T-helper 17 cell (primary cell): ENCODE measurements at regions not wholly inside any gene's neighbourhood (a gene's known extent, or its start where the extent isn't known, plus 50 kb on each side); places are given as distances from the start of the nearest gene placed in this dataset.

ENCODE experiments used
- ATAC-seq: fragments of 150-1000 bp; cut with Tn5 transposase; 2 replicates; pipeline ENCODE4 v1.10.0; 2021; ENCODE audit warnings: mild to moderate bottlenecking, moderate library complexity
- DNase-seq, 3 donors: peaks; one replicate each; pipeline versions ENCODE4 v3.0.0 to v3.0.0-alpha.2; 2020 to 2021
- H3K9me3 ChIP-seq: one replicate; pipeline ENCODE4 v1.7.0; 2013; ENCODE audit warnings: low read length, mild to moderate bottlenecking; ENCODE audit not compliant: control insufficient read depth, poor library complexity, severe bottlenecking
- H3K27ac Mint-ChIP-seq: one replicate; pipeline ENCODE4 v1.8.0; 2022; ENCODE audit warnings: mild to moderate bottlenecking, moderate library complexity, mixed read lengths
- H3K27me3 Mint-ChIP-seq: one replicate; pipeline ENCODE4 v1.8.0; 2022; ENCODE audit warnings: mixed read lengths
- H3K36me3 Mint-ChIP-seq: one replicate; pipeline ENCODE4 v1.8.0; 2022; ENCODE audit warnings: low read depth, mixed read lengths
- H3K4me1 Mint-ChIP-seq: one replicate; pipeline ENCODE4 v1.8.0; 2022; ENCODE audit warnings: mild to moderate bottlenecking, mixed read lengths
- H3K4me3 Mint-ChIP-seq: one replicate; pipeline ENCODE4 v1.8.0; 2022; ENCODE audit warnings: mild to moderate bottlenecking, moderate library complexity, mixed read lengths

DNA sequence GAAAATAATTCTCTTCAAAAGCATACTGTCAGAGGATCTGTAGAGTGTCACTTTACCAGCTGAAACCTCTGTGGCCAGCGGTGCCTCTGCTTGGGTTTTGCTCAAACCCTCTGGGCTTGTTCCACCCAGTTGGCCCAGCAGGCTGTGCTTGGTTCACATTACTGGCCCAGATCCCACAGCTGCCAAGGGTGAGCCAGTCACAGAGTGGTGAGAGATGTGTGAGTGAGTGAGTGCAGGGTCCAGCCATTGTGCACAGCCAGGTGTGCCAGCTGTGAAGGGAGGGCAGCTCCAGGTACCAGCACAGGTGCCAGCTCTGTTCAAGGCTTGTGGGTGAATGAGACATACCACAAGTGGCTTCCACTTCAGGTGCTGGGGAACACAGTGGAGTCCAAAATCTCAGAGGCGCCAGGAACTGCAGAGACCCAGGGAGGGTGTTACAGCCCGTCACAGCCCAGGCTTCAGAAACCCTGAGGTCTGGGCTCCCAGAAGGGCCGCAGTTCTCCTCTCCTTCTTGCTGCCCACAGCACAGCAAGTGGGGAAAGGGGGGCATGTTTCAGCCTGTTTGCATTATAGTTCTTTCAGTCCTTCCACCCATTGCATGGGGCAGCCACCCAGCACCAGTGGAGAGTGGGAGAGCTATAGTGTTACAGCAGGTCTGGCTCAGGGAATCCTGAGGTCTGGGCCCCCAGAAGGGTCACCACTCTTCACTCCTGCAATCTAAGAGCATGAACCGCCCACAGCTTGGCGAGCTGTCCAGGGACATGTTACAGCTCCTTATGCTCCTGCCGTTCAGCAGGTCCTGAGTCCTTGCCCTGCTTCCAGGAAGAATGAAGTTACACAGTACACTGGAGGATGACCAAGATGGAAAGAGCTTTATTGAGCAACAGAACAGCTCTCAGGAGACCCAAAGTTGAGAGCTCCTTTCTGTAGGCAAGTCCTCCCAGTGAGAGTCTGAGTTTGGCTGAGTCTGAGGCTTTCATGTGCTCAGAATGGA is 931.7 kb upstream of the SORCS1 start:
- ATAC-seq (no peak), DNase-seq (no peak)
- H3K9me3 ChIP-seq, result peaks cover 2% of the 10 kb centered on the region
- Mint-ChIP-seq H3K4me3 (no peak overlapping the region), H3K36me3 (no peaks in the 10 kb centered on the region), H3K4me1 (no peaks in the 10 kb centered on the region), H3K27ac (no peak overlapping the region), H3K27me3 (no peaks in the 10 kb centered on the region)

GRCh38 chr10:108090476-108091215 is 926.1 kb upstream of the SORCS1 start:
- peaks cover 2% of the 10 kb centered on the region for H3K9me3 ChIP-seq
- Mint-ChIP-seq H3K4me1 (no peaks in the 10 kb centered on the region), H3K27ac (no peak overlapping the region), H3K36me3 (no peaks in the 10 kb centered on the region), H3K4me3 (no peak overlapping the region), H3K27me3 (no peaks in the 10 kb centered on the region)
- ATAC-seq (no peak), DNase-seq (no peak)

- DNase-seq, result no peak
- Mint-ChIP-seq H3K36me3 (no peaks in the 10 kb centered on the region), H3K27me3 (no peaks in the 10 kb centered on the region), H3K27ac (no peak overlapping the region), H3K4me3 (no peak overlapping the region), H3K4me1 (no peaks in the 10 kb centered on the region)
- H3K9me3 ChIP-seq, result no peaks in the 10 kb centered on the region
- no peak for ATAC-seq
Measured at GRCh38 chr10:108086502-108086901, 922.0 kb upstream of the SORCS1 start.

DNA sequence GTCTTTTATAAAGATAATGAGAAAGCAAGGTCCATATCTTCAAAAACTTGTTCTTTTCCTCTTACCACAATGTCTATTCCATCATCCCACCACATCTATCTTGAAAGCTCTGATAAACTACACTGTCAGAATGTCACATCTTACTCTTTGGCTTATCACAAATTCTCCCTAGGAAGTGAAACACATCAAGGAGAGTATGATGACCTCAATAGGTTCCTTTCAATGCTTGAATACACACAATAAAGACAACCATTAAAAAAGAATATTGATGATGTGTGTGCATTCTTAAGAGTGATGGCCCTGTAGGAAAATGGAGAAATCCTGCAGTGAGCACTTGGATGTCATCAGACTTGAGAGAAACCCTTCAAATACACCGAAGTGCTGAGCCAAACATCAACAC is 918.1 kb upstream of the SORCS1 start:
- Mint-ChIP-seq H3K4me3 (no peak overlapping the region), H3K4me1 (no peaks in the 10 kb centered on the region), H3K36me3 (no peaks in the 10 kb centered on the region), H3K27me3 (no peaks in the 10 kb centered on the region), H3K27ac (no peak overlapping the region)
- H3K9me3 ChIP-seq, result no peaks in the 10 kb centered on the region
- no peak for DNase-seq
- no peak for ATAC-seq

DNA sequence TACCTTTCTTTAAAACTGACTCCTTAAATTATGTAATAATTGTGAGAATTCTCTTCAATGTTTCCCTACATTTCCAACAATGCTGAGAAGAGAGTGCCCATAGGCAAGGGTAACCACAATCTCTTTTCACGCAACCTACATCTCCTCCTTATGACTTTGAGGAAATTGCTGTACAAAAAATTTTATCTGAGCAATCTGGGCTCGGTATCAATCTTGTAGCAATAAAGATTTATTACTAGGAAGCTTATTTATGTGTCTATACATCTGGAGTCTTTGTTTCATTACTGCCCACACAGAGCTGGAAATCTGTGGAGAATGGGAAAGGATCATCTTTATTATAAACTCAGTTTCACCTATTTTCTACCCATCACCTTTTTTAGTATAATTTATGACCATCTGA is 913.8 kb upstream of the SORCS1 start:
- Mint-ChIP-seq H3K4me1 (no peaks in the 10 kb centered on the region), H3K4me3 (no peak overlapping the region), H3K27ac (no peak overlapping the region), H3K27me3 (no peaks in the 10 kb centered on the region), H3K36me3 (no peaks in the 10 kb centered on the region)
- no peaks in the 10 kb centered on the region for H3K9me3 ChIP-seq
- DNase-seq, result no peak
- ATAC-seq, result no peak

GRCh38 chr10:108072466-108072865 is 908.0 kb upstream of the SORCS1 start:
- H3K9me3 ChIP-seq, result no peaks in the 10 kb centered on the region
- Mint-ChIP-seq H3K36me3 (no peaks in the 10 kb centered on the region), H3K4me3 (no peak overlapping the region), H3K4me1 (no peaks in the 10 kb centered on the region), H3K27ac (no peak overlapping the region), H3K27me3 (no peaks in the 10 kb centered on the region)
- no peak for DNase-seq
- ATAC-seq, result no peak

- H3K27ac Mint-ChIP-seq, result no peak overlapping the region
- no peak overlapping the region for H3K4me3 Mint-ChIP-seq
- DNase-seq (no peak), ATAC-seq (no peak)
- no peaks in the 10 kb centered on the region for H3K36me3 Mint-ChIP-seq
- H3K27me3 Mint-ChIP-seq, result no peaks in the 10 kb centered on the region
- no peaks in the 10 kb centered on the region for H3K4me1 Mint-ChIP-seq
- H3K9me3 ChIP-seq, result no peaks in the 10 kb centered on the region
Measured at GRCh38 chr10:108070789-108071188, 906.3 kb upstream of the SORCS1 start.

DNA sequence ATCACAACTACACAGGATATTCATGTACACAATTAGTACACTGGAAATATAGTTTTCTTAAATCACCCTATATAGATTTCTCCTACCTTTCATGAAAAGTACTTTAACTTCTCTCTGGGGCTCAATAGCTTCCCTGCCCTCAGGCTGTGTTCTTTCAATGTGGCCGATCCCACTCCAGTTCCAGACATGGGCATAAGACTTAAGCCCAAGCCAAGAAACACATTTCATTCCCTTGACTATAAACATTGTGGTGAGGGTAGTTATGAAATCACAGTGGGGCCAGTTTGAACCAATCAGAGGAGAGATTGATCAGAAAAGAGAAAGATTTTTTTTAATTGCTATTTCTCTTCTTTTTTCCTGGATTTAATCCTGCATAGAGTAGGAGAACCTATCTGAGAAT is 904.6 kb upstream of the SORCS1 start:
- ATAC-seq (no peak), DNase-seq (no peak)
- no peaks in the 10 kb centered on the region for H3K36me3 Mint-ChIP-seq
- no peaks in the 10 kb centered on the region for H3K4me1 Mint-ChIP-seq
- no peak overlapping the region for H3K27ac Mint-ChIP-seq
- H3K9me3 ChIP-seq, result no peaks in the 10 kb centered on the region
- no peaks in the 10 kb centered on the region for H3K27me3 Mint-ChIP-seq
- H3K4me3 Mint-ChIP-seq, result no peak overlapping the region

DNA sequence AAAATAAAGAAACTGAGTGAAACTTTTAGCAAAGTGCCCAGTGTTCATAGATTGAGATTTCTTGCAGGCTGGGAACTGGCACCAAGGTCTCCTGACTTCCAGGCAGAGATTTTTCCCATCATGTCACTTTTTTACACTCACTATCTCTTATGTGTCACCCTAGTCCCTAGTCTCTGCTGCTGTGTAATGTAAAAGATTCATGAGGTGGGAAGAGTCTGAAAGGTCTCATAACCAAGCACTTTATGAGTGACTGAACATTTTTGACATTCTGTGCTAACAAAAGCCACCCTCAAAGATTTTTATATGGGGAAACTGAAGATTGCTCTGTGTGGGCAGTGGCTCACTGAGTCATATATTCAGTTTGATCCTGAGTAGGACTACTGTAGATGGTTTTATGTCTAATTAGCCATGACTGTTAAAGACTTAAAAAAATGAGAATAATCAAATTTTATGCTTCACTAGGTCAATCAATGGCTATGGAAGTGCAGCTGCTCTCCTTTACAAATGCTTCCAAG is 900.3 kb upstream of the SORCS1 start:
- no peak overlapping the region for H3K4me3 Mint-ChIP-seq
- no peaks in the 10 kb centered on the region for H3K27me3 Mint-ChIP-seq
- no peaks in the 10 kb centered on the region for H3K9me3 ChIP-seq
- H3K4me1 Mint-ChIP-seq, result no peaks in the 10 kb centered on the region
- no peak overlapping the region for H3K27ac Mint-ChIP-seq
- DNase-seq (no peak), ATAC-seq (no peak)
- H3K36me3 Mint-ChIP-seq, result no peaks in the 10 kb centered on the region

DNA sequence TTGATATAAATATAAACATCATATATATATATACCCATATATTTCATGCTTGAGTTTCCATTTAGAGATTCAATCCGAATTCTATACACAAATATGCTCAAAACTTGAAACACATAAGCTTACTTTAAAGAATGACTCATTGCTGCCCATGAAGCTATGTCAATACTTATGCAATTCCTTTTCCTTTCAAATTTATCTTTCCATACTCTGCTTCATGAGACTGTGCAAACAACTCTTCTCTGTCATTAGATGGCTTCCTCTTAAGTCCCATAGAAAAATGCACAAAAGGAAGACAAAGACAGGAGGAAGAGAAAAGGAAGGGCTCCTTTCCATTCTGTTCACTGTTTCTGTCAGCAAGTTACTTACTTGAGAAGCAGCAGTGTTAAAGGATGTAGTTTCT is 895.7 kb upstream of the SORCS1 start:
- Mint-ChIP-seq H3K27ac (no peak overlapping the region), H3K36me3 (no peaks in the 10 kb centered on the region), H3K4me1 (no peaks in the 10 kb centered on the region), H3K4me3 (no peak overlapping the region), H3K27me3 (no peaks in the 10 kb centered on the region)
- DNase-seq (no peak), ATAC-seq (no peak)
- no peaks in the 10 kb centered on the region for H3K9me3 ChIP-seq

GRCh38 chr10:108055506-108055905 is 891.0 kb upstream of the SORCS1 start:
- ATAC-seq (no peak), DNase-seq (no peak)
- H3K36me3 Mint-ChIP-seq, result no peaks in the 10 kb centered on the region
- no peaks in the 10 kb centered on the region for H3K9me3 ChIP-seq
- no peaks in the 10 kb centered on the region for H3K27me3 Mint-ChIP-seq
- H3K4me1 Mint-ChIP-seq, result no peaks in the 10 kb centered on the region
- H3K4me3 Mint-ChIP-seq, result no peak overlapping the region
- no peak overlapping the region for H3K27ac Mint-ChIP-seq

DNA sequence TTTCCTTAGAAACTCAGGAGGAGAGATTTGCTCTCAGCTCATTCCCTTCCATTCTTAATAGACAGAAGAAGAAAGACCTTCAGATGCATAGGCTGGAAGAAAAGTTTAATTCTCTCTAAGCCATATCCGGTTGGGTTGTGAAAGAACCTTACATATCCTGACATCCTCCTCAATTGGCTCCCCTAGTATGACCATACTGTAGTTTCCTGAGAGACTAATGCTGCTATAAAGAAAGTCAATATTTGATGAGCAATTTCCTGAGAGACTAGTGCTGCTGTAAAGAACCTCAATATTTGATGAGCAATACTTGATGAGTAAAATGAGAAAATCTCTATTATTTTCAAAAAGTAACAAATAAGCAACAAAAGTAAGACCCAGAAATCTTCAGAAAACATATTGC is 888.5 kb upstream of the SORCS1 start:
- no peaks in the 10 kb centered on the region for H3K27me3 Mint-ChIP-seq
- DNase-seq, result no peak
- H3K4me3 Mint-ChIP-seq, result no peak overlapping the region
- no peaks in the 10 kb centered on the region for H3K36me3 Mint-ChIP-seq
- ATAC-seq, result no peak
- H3K27ac Mint-ChIP-seq, result no peak overlapping the region
- H3K4me1 Mint-ChIP-seq, result no peaks in the 10 kb centered on the region
- H3K9me3 ChIP-seq, result no peaks in the 10 kb centered on the region

DNA sequence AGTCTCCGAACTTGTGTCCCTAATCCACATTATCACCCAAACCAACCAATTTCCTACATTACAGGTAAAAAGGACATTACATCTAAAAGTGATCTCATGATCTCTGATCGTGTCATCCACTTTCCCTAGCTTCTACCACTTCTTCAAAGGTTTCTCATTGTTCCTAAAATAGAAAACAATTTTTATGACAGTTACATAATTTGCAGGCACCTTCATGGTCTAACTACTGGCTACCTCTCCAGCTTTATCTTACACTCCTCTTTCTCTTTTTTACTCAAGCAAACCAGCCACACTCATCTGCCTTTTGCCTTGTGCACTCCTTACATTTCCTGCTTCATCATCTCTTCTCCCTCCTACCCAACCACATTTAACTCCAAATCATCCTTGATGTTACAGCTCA is 886.7 kb upstream of the SORCS1 start:
- Mint-ChIP-seq H3K27ac (no peak overlapping the region), H3K36me3 (no peaks in the 10 kb centered on the region), H3K4me3 (no peak overlapping the region), H3K4me1 (no peaks in the 10 kb centered on the region), H3K27me3 (no peaks in the 10 kb centered on the region)
- ATAC-seq (no peak), DNase-seq (no peak)
- no peaks in the 10 kb centered on the region for H3K9me3 ChIP-seq
